Adrenal gland (tissue), 5 donors: ENCODE measurements at regions not wholly inside any gene's neighbourhood (a gene's known extent, or its start where the extent isn't known, plus 50 kb on each side); places are given as distances from the start of the nearest gene placed in this dataset.

Source experiments
- POLR2A ChIP-seq, 2 donors: fragments of 450-650 bp; IDR thresholded peaks; one replicate each; pipeline ENCODE4 v1.6.1; 2017; ENCODE audit warnings: antibody characterized with exemption in 2 of 2, mild to moderate bottlenecking in 2 of 2, moderate library complexity in 1 of 2
- TF ChIP-seq, protein P1 (sequence below), 6 experiments: fragments of 450-650 bp in 4 of 6; fragments of 200-600 bp in 2 of 6; sonication (generic) in 1 of 6; IDR thresholded peaks; 1 replicate in 5 of 6; 2 replicates in 1 of 6; pipeline versions ENCODE4 v1.5.1 to v1.8.0; 2016 to 2021; ENCODE audit warnings: antibody characterized with exemption in 6 of 6, mild to moderate bottlenecking in 2 of 6, moderate library complexity in 1 of 6
- donor health status: DM: no; HTN: no; CAD: no.

DNA sequence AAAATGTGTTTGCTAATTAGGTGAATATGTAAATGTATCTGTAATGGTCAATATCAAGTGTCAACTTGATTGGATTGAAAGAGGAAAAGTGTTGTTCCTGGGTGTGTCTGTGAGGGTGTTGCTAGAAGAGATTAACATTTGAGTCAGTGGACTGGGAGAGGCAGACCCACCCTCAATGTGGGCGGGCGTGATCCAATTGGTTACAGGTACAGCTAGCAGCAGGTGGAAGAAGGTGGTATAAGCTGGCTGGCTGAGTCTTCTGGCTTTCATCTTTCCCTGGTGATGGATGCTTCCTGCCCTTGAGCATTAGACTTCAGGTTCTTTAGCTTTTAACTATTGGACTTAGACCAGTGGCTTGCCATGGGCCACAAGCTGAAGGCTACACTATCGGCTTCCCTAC lies 779.0 kb upstream of the CTNND2 start:
- TF ChIP-seq, protein P1, sequence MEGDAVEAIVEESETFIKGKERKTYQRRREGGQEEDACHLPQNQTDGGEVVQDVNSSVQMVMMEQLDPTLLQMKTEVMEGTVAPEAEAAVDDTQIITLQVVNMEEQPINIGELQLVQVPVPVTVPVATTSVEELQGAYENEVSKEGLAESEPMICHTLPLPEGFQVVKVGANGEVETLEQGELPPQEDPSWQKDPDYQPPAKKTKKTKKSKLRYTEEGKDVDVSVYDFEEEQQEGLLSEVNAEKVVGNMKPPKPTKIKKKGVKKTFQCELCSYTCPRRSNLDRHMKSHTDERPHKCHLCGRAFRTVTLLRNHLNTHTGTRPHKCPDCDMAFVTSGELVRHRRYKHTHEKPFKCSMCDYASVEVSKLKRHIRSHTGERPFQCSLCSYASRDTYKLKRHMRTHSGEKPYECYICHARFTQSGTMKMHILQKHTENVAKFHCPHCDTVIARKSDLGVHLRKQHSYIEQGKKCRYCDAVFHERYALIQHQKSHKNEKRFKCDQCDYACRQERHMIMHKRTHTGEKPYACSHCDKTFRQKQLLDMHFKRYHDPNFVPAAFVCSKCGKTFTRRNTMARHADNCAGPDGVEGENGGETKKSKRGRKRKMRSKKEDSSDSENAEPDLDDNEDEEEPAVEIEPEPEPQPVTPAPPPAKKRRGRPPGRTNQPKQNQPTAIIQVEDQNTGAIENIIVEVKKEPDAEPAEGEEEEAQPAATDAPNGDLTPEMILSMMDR (IDR thresholded peaks at IDR 0.05), result no peak
- TF ChIP-seq POLR2A (IDR thresholded peaks at IDR 0.05), result no peak
